ENCODE measurements at regions not wholly inside any gene's neighbourhood (a gene's known extent, or its start where the extent isn't known, plus 50 kb on each side); places are given as distances from the start of the nearest gene placed in this dataset.

GRCh38 chr12:22899184-22899583 is 274.2 kb downstream of the ETNK1 start:
- Histone ChIP-seq H3K9me3 (no peaks in the 10 kb centered on the region), H3K27me3 (no peaks in the 10 kb centered on the region), H3K4me3 (no peak overlapping the region), H3K27ac (no peak overlapping the region), H3K4me1 (no peaks in the 10 kb centered on the region), H3K36me3 (no peaks in the 10 kb centered on the region)
- WGBS, 2 donors (ENCODE audit: low coverage in 1 of 2): 58 to 80% methylated on average over 1 to 4 of the region's 4 CpGs
- no peak for ATAC-seq
- no peak for TF ChIP-seq POLR2A (IDR thresholded peaks at IDR 0.05)
- no peak for TF ChIP-seq EP300 (IDR thresholded peaks at IDR 0.05)
- no peak for TF ChIP-seq CTCF (IDR thresholded peaks at IDR 0.05)
- no peak for TF ChIP-seq POLR2AphosphoS5 (IDR thresholded peaks at IDR 0.05)

DNA sequence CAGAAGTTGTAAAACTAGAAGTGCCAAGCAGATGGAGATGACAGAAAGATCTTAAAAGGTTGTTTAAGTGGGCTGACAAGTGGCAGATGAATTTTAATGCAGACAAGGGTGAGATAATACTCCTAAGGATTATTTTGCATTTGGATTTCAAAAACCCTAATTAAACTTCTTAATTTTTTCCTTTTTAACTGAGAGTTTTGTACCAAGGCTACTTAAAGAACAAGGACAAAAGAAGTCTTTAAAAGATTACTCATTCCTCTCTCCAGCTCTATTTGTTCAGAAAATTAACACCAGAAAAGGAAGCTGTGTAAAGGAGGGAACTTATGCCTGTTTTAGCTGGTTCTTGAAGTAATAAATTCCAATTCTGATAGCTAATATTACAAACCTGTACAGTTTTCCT is 275.4 kb downstream of the ETNK1 start:
- no peak overlapping the region for H3K4me3 ChIP-seq
- no peaks in the 10 kb centered on the region for H3K9me3 ChIP-seq
- no peaks in the 10 kb centered on the region for H3K4me1 ChIP-seq
- no peaks in the 10 kb centered on the region for H3K36me3 ChIP-seq
- no peak for ATAC-seq
- no peak overlapping the region for H3K27ac ChIP-seq
- no peaks in the 10 kb centered on the region for H3K27me3 ChIP-seq
- TF ChIP-seq POLR2A (IDR thresholded peaks at IDR 0.05) (no peak), POLR2AphosphoS5 (IDR thresholded peaks at IDR 0.05) (no peak), CTCF (IDR thresholded peaks at IDR 0.05) (no peak), EP300 (IDR thresholded peaks at IDR 0.05) (no peak)

- Histone ChIP-seq H3K27ac (no peak overlapping the region), H3K4me1 (no peaks in the 10 kb centered on the region), H3K9me3 (no peaks in the 10 kb centered on the region), H3K4me3 (no peak overlapping the region), H3K27me3 (no peaks in the 10 kb centered on the region), H3K36me3 (no peaks in the 10 kb centered on the region)
- ATAC-seq: no peak
- TF ChIP-seq CTCF (IDR thresholded peaks at IDR 0.05) (no peak), EP300 (IDR thresholded peaks at IDR 0.05) (no peak), POLR2A (IDR thresholded peaks at IDR 0.05) (no peak), POLR2AphosphoS5 (IDR thresholded peaks at IDR 0.05) (no peak)
- 80 to 86% methylated on average over 1 of the region's 1 CpG for WGBS, 2 donors (ENCODE audit: low coverage in 1 of 2)
Measured at GRCh38 chr12:22904485-22904884, 279.5 kb downstream of the ETNK1 start.

GRCh38 chr12:22916241-22916640 is 291.3 kb downstream of the ETNK1 start:
- no peak for TF ChIP-seq EP300 (IDR thresholded peaks at IDR 0.05)
- no peak for TF ChIP-seq CTCF (IDR thresholded peaks at IDR 0.05)
- TF ChIP-seq POLR2A (IDR thresholded peaks at IDR 0.05): no peak
- TF ChIP-seq POLR2AphosphoS5 (IDR thresholded peaks at IDR 0.05): no peak
- Histone ChIP-seq H3K4me3 (no peak overlapping the region), H3K9me3 (no peaks in the 10 kb centered on the region), H3K27me3 (no peaks in the 10 kb centered on the region), H3K4me1 (no peaks in the 10 kb centered on the region), H3K36me3 (no peaks in the 10 kb centered on the region), H3K27ac (no peak overlapping the region)
- 60 to 62% methylated on average over 4 of the region's 4 CpGs for WGBS, 2 donors (ENCODE audit: low coverage in 1 of 2)
- ATAC-seq: no peak

DNA sequence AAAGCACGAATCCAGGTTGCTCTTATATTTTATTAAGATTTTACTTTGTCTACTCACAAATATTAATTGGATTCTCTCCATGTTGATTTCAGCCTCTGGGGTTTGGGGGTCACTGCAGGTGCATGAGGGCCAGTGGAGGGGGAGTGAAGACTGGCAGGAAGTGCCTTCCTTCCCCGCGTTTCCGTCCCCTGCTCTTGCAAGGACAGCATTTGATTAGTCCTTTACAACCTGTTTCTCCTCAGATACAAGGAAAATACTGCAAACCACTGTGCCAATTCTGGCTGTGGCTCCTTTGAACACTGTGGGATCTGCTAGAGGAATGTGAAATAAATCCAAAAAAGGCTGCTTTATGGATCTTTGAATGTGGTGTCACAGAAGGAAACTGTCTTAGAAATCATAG is 291.8 kb downstream of the ETNK1 start:
- Histone ChIP-seq H3K9me3 (no peaks in the 10 kb centered on the region), H3K4me3 (no peak overlapping the region), H3K36me3 (no peaks in the 10 kb centered on the region), H3K4me1 (no peaks in the 10 kb centered on the region), H3K27me3 (no peaks in the 10 kb centered on the region), H3K27ac (no peak overlapping the region)
- no peak for TF ChIP-seq EP300 (IDR thresholded peaks at IDR 0.05)
- no peak for TF ChIP-seq CTCF (IDR thresholded peaks at IDR 0.05)
- TF ChIP-seq POLR2A (IDR thresholded peaks at IDR 0.05): no peak
- no peak for TF ChIP-seq POLR2AphosphoS5 (IDR thresholded peaks at IDR 0.05)
- WGBS, 2 donors (ENCODE audit: low coverage in 1 of 2): 45 to 49% methylated on average over 4 of the region's 4 CpGs
- ATAC-seq: no peak
